GM19351 (cell line): ENCODE measurements at regions not wholly inside any gene's neighbourhood (a gene's known extent, or its start where the extent isn't known, plus 50 kb on each side); places are given as distances from the start of the nearest gene placed in this dataset.
A peak's percentile ranks its signal among the peaks of the same experiment; 100 is the strongest.

ENCODE experiments used
- ATAC-seq: cut with Tn5 transposase; IDR thresholded peaks from one replicate; pipeline ENCODE4 v1.9.1; 2021; ENCODE audit warnings: mild to moderate bottlenecking, moderate library complexity; ENCODE audit not compliant: unreplicated experiment

- ATAC-seq, result peak; percentile 94
Observed at GRCh38 chr4:24419181-24420034, 164.9 kb downstream of the DHX15 start.

GRCh38 chr4:24417206-24417605 lies 167.1 kb downstream of the DHX15 start:
- no peak for ATAC-seq

GRCh38 chr4:24416293-24416692 lies 168.1 kb downstream of the DHX15 start:
- ATAC-seq, result no peak

GRCh38 chr4:24413311-24413784 lies 171.0 kb downstream of the DHX15 start:
- ATAC-seq, result no peak

- no peak for ATAC-seq
Observed at GRCh38 chr4:24411806-24412205, 172.5 kb downstream of the DHX15 start.

GRCh38 chr4:24411299-24411698 lies 173.1 kb downstream of the DHX15 start:
- no peak for ATAC-seq

GRCh38 chr4:24408640-24409039 lies 175.7 kb downstream of the DHX15 start:
- ATAC-seq, result no peak

GRCh38 chr4:24405926-24406325 lies 178.4 kb downstream of the DHX15 start:
- ATAC-seq, result no peak

GRCh38 chr4:24405341-24405740 lies 179.0 kb downstream of the DHX15 start:
- no peak for ATAC-seq

GRCh38 chr4:24404281-24404680 lies 180.1 kb downstream of the DHX15 start:
- ATAC-seq, result no peak

GRCh38 chr4:24403265-24403664 lies 181.1 kb downstream of the DHX15 start:
- no peak for ATAC-seq

- ATAC-seq, result no peak
Observed at GRCh38 chr4:24400537-24400936, 183.8 kb downstream of the DHX15 start.

- ATAC-seq, result no peak
Observed at GRCh38 chr4:24396988-24397387, 187.4 kb downstream of the DHX15 start.

- ATAC-seq, result no peak
Observed at GRCh38 chr4:24395937-24396336, 188.4 kb downstream of the DHX15 start.

GRCh38 chr4:24394041-24394440 lies 190.3 kb downstream of the DHX15 start:
- ATAC-seq, result no peak

- ATAC-seq, result no peak
Observed at GRCh38 chr4:24392613-24393012, 191.7 kb downstream of the DHX15 start.

- peak; percentile 73 for ATAC-seq
Observed at GRCh38 chr4:24382381-24382780, 202.0 kb downstream of the DHX15 start.

GRCh38 chr4:24380957-24381665 lies 203.2 kb downstream of the DHX15 start:
- ATAC-seq, result no peak

- no peak for ATAC-seq
Observed at GRCh38 chr4:24373704-24374103, 210.7 kb downstream of the DHX15 start.

GRCh38 chr4:24372881-24373280 lies 211.5 kb downstream of the DHX15 start:
- no peak for ATAC-seq

- ATAC-seq, result no peak
Observed at GRCh38 chr4:24372341-24372740, 212.0 kb downstream of the DHX15 start.

- ATAC-seq, result no peak
Observed at GRCh38 chr4:24370421-24370820, 213.9 kb downstream of the DHX15 start.
